Panc1 (cell line): ENCODE measurements at regions not wholly inside any gene's neighbourhood (a gene's known extent, or its start where the extent isn't known, plus 50 kb on each side); places are given as distances from the start of the nearest gene placed in this dataset.
A peak's percentile ranks its signal among the peaks of the same experiment; 100 is the strongest.

Experiments
- ATAC-seq: fragments of 200-7000 bp; cut with Tn5 transposase; 2 replicates; pipeline ENCODE4 v1.9.1; 2020; ENCODE audit warnings: mild to moderate bottlenecking, moderate library complexity
- BruUV-seq: library from RNA; stranded (reverse); fragments of 400-500 nt; replicated peaks from 2 replicates; lab custom pipeline; 2021; lab: Mats Ljungman, UMichigan
- CTCF ChIA-PET: fragments of 300-600 bp; sonication (Branson Sonifier 250); formaldehyde crosslinking; loops from one replicate; lab custom pipeline; 2022; ENCODE audit warnings: antibody characterized with exemption; lab: Charles Lee
- POLR2A ChIA-PET: fragments of 300-600 bp; sonication (Branson Sonifier 250); formaldehyde crosslinking; loops from one replicate; lab custom pipeline; 2022; ENCODE audit warnings: antibody characterized with exemption; lab: Charles Lee
- DNase-seq: peaks from one replicate; pipeline ENCODE4 v3.0.0-alpha.2; 2010; ENCODE audit warnings: low read depth, low spot score
- H3K27ac ChIP-seq: 2 replicates; pipeline ENCODE4 v1.5.1; 2011; ENCODE audit warnings: mild to moderate bottlenecking, low read length, inconsistent platforms
- H3K27me3 ChIP-seq: fragments of 200-500 bp; sonication (Bioruptor generic); 2 replicates; pipeline ENCODE4 v1.6.0; 2014; ENCODE audit warnings: low read length, inconsistent platforms; ENCODE audit not compliant: control insufficient read depth, insufficient read depth
- H3K36me3 ChIP-seq: fragments of 200-500 bp; sonication (Bioruptor generic); 2 replicates; pipeline ENCODE4 v1.5.1; 2014; ENCODE audit warnings: inconsistent platforms, mild to moderate bottlenecking, low read length, moderate library complexity; ENCODE audit not compliant: control insufficient read depth, insufficient read depth
- H3K4me1 ChIP-seq: 2 replicates; pipeline ENCODE4 v1.5.1; 2011; ENCODE audit warnings: inconsistent platforms, mild to moderate bottlenecking, low read length, moderate library complexity; ENCODE audit not compliant: control insufficient read depth, insufficient read depth
- H3K4me3 ChIP-seq, 2 experiments: 2 replicates each; pipeline ENCODE4 v1.5.1; 2011 to 2012; ENCODE audit warnings: low read depth in 2 of 2, low read length in 2 of 2, mild to moderate bottlenecking in 2 of 2, inconsistent platforms in 1 of 2, moderate library complexity in 1 of 2
- H3K9me3 ChIP-seq: fragments of 200-500 bp; sonication (Bioruptor generic); 2 replicates; pipeline ENCODE4 v1.5.1; 2014; ENCODE audit warnings: low read depth, mild to moderate bottlenecking, inconsistent platforms, low read length, moderate library complexity; ENCODE audit not compliant: control insufficient read depth, insufficient read depth
- POLR2AphosphoS5 ChIP-seq: IDR thresholded peaks from 2 replicates; pipeline ENCODE4 v1.6.1; 2012; ENCODE audit warnings: mild to moderate bottlenecking, low read depth, low read length, moderate library complexity
- SIN3A ChIP-seq: IDR thresholded peaks from 2 replicates; pipeline ENCODE4 v1.6.1; 2012; ENCODE audit warnings: low read depth, mild to moderate bottlenecking, low read length, moderate library complexity, borderline replicate concordance; ENCODE audit not compliant: insufficient read depth
- TCF7L2 ChIP-seq: IDR thresholded peaks from 2 replicates; pipeline ENCODE4 v1.6.1; 2011; ENCODE audit warnings: mild to moderate bottlenecking, low read depth, low read length, inconsistent platforms
- in situ Hi-C: cut with HindIII; loops from 2 replicates; pipeline ENCODE4 v1.10.0; 2016; ENCODE audit warnings: low sequenced_read_pairs, low pct_unique_long_range_greater_than_20kb
- intact Hi-C: fragments of 100-400 bp; cut with micrococcal nuclease; formaldehyde crosslinking; loops from one replicate; pipeline ENCODE4 v1.10.0; 2022; ENCODE audit not compliant: unreplicated experiment
- TF ChIP-seq, protein P1 (sequence below): fragments of 450-650 bp; IDR thresholded peaks from 2 replicates; pipeline ENCODE4 v1.5.1; 2017; ENCODE audit warnings: mild to moderate bottlenecking
- TF ChIP-seq, protein P2 (sequence below), 2 experiments: IDR thresholded peaks; 2 replicates each; pipeline ENCODE4 v1.6.1; 2011 to 2012; ENCODE audit warnings: low read depth in 2 of 2, control low read depth in 1 of 2, low read length in 1 of 2, mild to moderate bottlenecking in 1 of 2, moderate library complexity in 1 of 2; ENCODE audit not compliant: insufficient read depth in 1 of 2

DNA sequence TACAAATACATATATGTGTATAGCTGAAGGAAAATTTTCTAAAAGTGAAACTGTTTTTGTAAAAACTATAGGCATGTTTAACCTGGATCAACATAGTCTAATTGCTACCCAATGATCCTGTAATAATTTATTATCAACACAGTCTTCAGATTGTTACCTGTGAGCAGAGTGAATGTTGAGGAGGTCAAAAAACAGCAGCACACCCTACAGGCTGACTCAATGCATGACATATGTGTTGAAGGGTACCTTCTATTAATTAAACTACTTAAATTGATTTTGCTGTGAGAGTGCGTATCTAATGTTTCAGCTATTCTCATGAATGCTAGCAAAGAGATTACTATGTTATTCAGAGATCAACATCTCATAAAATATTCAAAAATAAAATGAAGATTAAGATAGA, 411.4 kb downstream of the TNS3 start:
- Histone ChIP-seq H3K36me3 (no peaks in the 10 kb centered on the region), H3K27ac (no peak overlapping the region), H3K4me3 (no peak overlapping the region), H3K27me3 (peaks cover 19% of the 10 kb centered on the region), H3K4me1 (no peaks in the 10 kb centered on the region), H3K9me3 (no peaks in the 10 kb centered on the region)
- intact Hi-C loops (no loop called here), in situ Hi-C loops (no loop called here)
- 0 out of 2 replicates have a peak, but pooled peaks have one; percentile 58 for ATAC-seq
- no peak for TF ChIP-seq SIN3A
- no peak for TF ChIP-seq TCF7L2
- no peak for TF ChIP-seq POLR2AphosphoS5
- TF ChIP-seq, protein P1, sequence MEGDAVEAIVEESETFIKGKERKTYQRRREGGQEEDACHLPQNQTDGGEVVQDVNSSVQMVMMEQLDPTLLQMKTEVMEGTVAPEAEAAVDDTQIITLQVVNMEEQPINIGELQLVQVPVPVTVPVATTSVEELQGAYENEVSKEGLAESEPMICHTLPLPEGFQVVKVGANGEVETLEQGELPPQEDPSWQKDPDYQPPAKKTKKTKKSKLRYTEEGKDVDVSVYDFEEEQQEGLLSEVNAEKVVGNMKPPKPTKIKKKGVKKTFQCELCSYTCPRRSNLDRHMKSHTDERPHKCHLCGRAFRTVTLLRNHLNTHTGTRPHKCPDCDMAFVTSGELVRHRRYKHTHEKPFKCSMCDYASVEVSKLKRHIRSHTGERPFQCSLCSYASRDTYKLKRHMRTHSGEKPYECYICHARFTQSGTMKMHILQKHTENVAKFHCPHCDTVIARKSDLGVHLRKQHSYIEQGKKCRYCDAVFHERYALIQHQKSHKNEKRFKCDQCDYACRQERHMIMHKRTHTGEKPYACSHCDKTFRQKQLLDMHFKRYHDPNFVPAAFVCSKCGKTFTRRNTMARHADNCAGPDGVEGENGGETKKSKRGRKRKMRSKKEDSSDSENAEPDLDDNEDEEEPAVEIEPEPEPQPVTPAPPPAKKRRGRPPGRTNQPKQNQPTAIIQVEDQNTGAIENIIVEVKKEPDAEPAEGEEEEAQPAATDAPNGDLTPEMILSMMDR, result peak; percentile 46; the same call in 1 of the 2 replicates
- TF ChIP-seq, protein P2, sequence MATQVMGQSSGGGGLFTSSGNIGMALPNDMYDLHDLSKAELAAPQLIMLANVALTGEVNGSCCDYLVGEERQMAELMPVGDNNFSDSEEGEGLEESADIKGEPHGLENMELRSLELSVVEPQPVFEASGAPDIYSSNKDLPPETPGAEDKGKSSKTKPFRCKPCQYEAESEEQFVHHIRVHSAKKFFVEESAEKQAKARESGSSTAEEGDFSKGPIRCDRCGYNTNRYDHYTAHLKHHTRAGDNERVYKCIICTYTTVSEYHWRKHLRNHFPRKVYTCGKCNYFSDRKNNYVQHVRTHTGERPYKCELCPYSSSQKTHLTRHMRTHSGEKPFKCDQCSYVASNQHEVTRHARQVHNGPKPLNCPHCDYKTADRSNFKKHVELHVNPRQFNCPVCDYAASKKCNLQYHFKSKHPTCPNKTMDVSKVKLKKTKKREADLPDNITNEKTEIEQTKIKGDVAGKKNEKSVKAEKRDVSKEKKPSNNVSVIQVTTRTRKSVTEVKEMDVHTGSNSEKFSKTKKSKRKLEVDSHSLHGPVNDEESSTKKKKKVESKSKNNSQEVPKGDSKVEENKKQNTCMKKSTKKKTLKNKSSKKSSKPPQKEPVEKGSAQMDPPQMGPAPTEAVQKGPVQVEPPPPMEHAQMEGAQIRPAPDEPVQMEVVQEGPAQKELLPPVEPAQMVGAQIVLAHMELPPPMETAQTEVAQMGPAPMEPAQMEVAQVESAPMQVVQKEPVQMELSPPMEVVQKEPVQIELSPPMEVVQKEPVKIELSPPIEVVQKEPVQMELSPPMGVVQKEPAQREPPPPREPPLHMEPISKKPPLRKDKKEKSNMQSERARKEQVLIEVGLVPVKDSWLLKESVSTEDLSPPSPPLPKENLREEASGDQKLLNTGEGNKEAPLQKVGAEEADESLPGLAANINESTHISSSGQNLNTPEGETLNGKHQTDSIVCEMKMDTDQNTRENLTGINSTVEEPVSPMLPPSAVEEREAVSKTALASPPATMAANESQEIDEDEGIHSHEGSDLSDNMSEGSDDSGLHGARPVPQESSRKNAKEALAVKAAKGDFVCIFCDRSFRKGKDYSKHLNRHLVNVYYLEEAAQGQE (IDR thresholded peaks at IDR 0.05; ENCODE audit: insufficient read depth in 1 of 2, low read depth in 2 of 2, low read length in 1 of 2), result no peak
- no peak for DNase-seq
- BruUV-seq, result no TSS peak
- POLR2A ChIA-PET, result no interaction called here
- CTCF ChIA-PET, result interaction anchor here (0.6 kb wide), 2 partner anchors 213 to 1099 kb away, joined by 3 read pairs; no protein-coding TSS in a partner anchor

DNA sequence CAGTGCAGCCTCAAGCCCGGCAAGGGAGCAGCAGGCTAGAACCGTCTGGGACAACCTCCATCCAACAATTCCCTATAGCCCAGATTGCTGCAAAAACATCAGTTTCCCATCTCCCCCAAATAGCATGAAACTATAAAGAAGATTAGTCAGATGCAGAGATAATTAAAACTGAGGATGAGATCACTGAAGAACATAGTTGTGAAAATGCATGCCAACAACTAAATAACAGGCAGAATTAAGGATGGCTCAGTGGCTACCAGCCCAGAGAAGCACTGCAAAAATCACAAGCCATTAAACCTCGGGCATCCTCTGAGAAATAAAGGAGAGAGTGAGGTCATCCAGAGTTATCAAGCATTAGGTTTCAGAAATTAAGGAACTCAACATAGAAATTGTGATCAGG, 427.1 kb downstream of the TNS3 start:
- no peak for DNase-seq
- Histone ChIP-seq H3K4me1 (no peaks in the 10 kb centered on the region), H3K9me3 (no peaks in the 10 kb centered on the region), H3K27ac (no peak overlapping the region), H3K4me3 (no peak overlapping the region), H3K27me3 (peaks cover 16% of the 10 kb centered on the region; the same call in 1 of the 2 replicates), H3K36me3 (no peaks in the 10 kb centered on the region)
- intact Hi-C loops (no loop called here), in situ Hi-C loops (no loop called here)
- ChIA-PET CTCF (no interaction called here), POLR2A (no interaction called here)
- BruUV-seq, result no TSS peak
- ATAC-seq, result no peak
- TF ChIP-seq, protein P1, result no peak
- TF ChIP-seq, protein P2 (IDR thresholded peaks at IDR 0.05; ENCODE audit: insufficient read depth in 1 of 2, low read depth in 2 of 2, low read length in 1 of 2), result no peak
- TF ChIP-seq TCF7L2 (no peak), SIN3A (no peak), POLR2AphosphoS5 (no peak)
